CD4-positive, alpha-beta T cell (primary cell): ENCODE measurements at regions not wholly inside any gene's neighbourhood (a gene's known extent, or its start where the extent isn't known, plus 50 kb on each side); places are given as distances from the start of the nearest gene placed in this dataset.

ENCODE experiments used
- ATAC-seq: fragments of 200-7000 bp; cut with Tn5 transposase; one replicate; pipeline ENCODE4 v1.10.0; 2022; ENCODE audit warnings: mild to moderate bottlenecking; ENCODE audit not compliant: poor library complexity
- CTCF ChIA-PET: fragments of 350-600 bp; sonication (Branson Sonifier 250); formaldehyde crosslinking; loops from one replicate; lab custom pipeline; 2021; ENCODE audit warnings: antibody characterized with exemption, inconsistent platforms; lab: Charles Lee
- POLR2A ChIA-PET: fragments of 350-600 bp; sonication (Branson Sonifier 250); formaldehyde crosslinking; loops from one replicate; lab custom pipeline; 2021; ENCODE audit warnings: antibody characterized with exemption, inconsistent platforms; lab: Charles Lee
- DNase-seq, 14 experiments: peaks; one replicate each; pipeline ENCODE4 v3.0.0-alpha.2; 2013 to 2020; ENCODE audit warnings: mixed read lengths in 2 of 14
- H3K27ac ChIP-seq, 2 donors: one replicate each; pipeline versions ENCODE4 v1.5.1 to v1.7.0; 2013; ENCODE audit warnings: low read length in 2 of 2, low read depth in 1 of 2, mild to moderate bottlenecking in 1 of 2
- H3K27me3 ChIP-seq, 2 experiments: 1 replicate in 1 of 2; 2 replicates in 1 of 2; pipeline versions ENCODE4 v1.6.1 to v1.7.0; 2013; ENCODE audit warnings: low read length in 2 of 2, control low read depth in 1 of 2, mild to moderate bottlenecking in 1 of 2, moderate library complexity in 1 of 2; ENCODE audit not compliant: insufficient read depth in 2 of 2, control insufficient read depth in 1 of 2
- H3K36me3 ChIP-seq: one replicate; pipeline ENCODE4 v1.6.1; 2013; ENCODE audit warnings: low read length, control low read depth; ENCODE audit not compliant: insufficient read depth
- H3K4me1 ChIP-seq: one replicate; pipeline ENCODE4 v1.6.1; 2013; ENCODE audit warnings: low read length, control low read depth; ENCODE audit not compliant: insufficient read depth
- H3K4me3 ChIP-seq: one replicate; pipeline ENCODE4 v1.5.1; 2013; ENCODE audit warnings: mild to moderate bottlenecking, low read length, moderate library complexity
- H3K9me3 ChIP-seq, 2 experiments: 1 replicate in 1 of 2; 2 replicates in 1 of 2; pipeline versions ENCODE4 v1.6.1 to v1.7.0; 2013; ENCODE audit warnings: low read length in 2 of 2, mild to moderate bottlenecking in 2 of 2, control low read depth in 1 of 2, moderate library complexity in 1 of 2; ENCODE audit not compliant: control insufficient read depth in 1 of 2, insufficient read depth in 1 of 2
- H3K27ac Mint-ChIP-seq: one replicate; pipeline ENCODE4 v1.8.0; 2020; ENCODE audit warnings: mixed read lengths
- H3K27me3 Mint-ChIP-seq: one replicate; pipeline ENCODE4 v1.8.0; 2021; ENCODE audit warnings: mixed read lengths
- H3K36me3 Mint-ChIP-seq: one replicate; pipeline ENCODE4 v1.8.0; 2021; ENCODE audit warnings: low read depth, mixed read lengths
- H3K4me1 Mint-ChIP-seq: one replicate; pipeline ENCODE4 v1.8.0; 2021; ENCODE audit warnings: low read depth, mixed read lengths
- H3K4me3 Mint-ChIP-seq: one replicate; pipeline ENCODE4 v1.8.0; 2020; ENCODE audit warnings: mild to moderate bottlenecking, mixed read lengths
- H3K9me3 Mint-ChIP-seq: one replicate; pipeline ENCODE4 v1.8.0; 2020; ENCODE audit warnings: mixed read lengths
- intact Hi-C, 2 experiments: fragments of 100-400 bp; cut with DNase I in 1 of 2; cut with micrococcal nuclease in 1 of 2; formaldehyde crosslinking; loops; one replicate each; pipeline versions ENCODE4 v1.15.1 to v1.9.0; 2023 to 2025; cut with DNase I, micrococcal nuclease
- TF ChIP-seq, protein P1 (sequence below): fragments of 200-600 bp; IDR thresholded peaks from one replicate; pipeline ENCODE4 v1.8.0; 2022; ENCODE audit warnings: antibody characterized with exemption, mild to moderate bottlenecking

DNA sequence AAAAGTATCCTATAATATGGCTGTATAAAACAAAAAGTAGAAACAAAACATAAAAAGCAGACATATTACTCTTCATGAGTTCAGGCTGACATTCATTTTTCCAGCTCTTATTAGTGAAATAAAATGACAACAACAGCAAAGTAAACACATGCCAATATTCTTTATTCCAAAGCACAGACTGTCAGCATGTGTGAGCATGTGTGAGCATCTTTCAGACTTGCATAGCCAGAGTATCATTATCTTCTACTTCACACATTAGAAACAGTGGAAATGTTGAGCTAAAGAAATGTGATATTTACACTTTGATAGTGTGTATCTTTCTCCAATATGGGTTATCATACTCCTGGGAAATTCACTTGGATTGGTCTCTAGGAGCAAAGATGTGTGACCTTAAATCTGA is 476.6 kb upstream of the TMEM132C start:
- H3K9me3 ChIP-seq: peaks cover 0 to 20% of the 10 kb centered on the region in 2 experiments
- no peaks in the 10 kb centered on the region for H3K4me1 Mint-ChIP-seq
- H3K36me3 ChIP-seq: no peaks in the 10 kb centered on the region
- intact Hi-C loops: no loop called here
- POLR2A ChIA-PET: no interaction called here
- DNase-seq (no peak), ATAC-seq (no peak)
- CTCF ChIA-PET: no interaction called here
- H3K4me3 Mint-ChIP-seq: no peak overlapping the region
- no peaks in the 10 kb centered on the region for H3K27me3 ChIP-seq
- no peak overlapping the region for H3K27ac Mint-ChIP-seq
- H3K4me1 ChIP-seq: no peaks in the 10 kb centered on the region
- H3K4me3 ChIP-seq: no peak overlapping the region
- no peak overlapping the region for H3K27ac ChIP-seq
- TF ChIP-seq, protein P1, sequence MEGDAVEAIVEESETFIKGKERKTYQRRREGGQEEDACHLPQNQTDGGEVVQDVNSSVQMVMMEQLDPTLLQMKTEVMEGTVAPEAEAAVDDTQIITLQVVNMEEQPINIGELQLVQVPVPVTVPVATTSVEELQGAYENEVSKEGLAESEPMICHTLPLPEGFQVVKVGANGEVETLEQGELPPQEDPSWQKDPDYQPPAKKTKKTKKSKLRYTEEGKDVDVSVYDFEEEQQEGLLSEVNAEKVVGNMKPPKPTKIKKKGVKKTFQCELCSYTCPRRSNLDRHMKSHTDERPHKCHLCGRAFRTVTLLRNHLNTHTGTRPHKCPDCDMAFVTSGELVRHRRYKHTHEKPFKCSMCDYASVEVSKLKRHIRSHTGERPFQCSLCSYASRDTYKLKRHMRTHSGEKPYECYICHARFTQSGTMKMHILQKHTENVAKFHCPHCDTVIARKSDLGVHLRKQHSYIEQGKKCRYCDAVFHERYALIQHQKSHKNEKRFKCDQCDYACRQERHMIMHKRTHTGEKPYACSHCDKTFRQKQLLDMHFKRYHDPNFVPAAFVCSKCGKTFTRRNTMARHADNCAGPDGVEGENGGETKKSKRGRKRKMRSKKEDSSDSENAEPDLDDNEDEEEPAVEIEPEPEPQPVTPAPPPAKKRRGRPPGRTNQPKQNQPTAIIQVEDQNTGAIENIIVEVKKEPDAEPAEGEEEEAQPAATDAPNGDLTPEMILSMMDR: no peak
- H3K27me3 Mint-ChIP-seq: no peaks in the 10 kb centered on the region
- H3K9me3 Mint-ChIP-seq: peaks cover 11% of the 10 kb centered on the region
- no peaks in the 10 kb centered on the region for H3K36me3 Mint-ChIP-seq

DNA sequence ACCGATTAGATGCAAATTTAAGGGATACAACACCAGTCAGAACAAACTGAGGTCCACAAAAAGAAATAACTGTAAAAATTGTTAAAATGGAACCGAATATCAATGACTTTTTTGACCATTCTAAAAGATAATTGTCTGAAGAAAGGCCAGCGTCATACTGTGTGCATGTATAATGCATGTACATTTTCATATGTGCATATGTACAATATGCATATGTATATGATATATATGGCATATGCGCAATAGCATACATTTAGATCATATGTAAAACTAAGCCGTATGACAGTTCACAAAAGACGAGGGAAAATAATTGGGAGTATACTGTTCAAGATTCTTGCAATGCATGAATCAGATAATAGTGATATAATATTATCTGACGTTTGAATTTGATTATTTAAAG is 475.8 kb upstream of the TMEM132C start:
- H3K27me3 Mint-ChIP-seq: no peaks in the 10 kb centered on the region
- H3K27ac Mint-ChIP-seq: no peak overlapping the region
- DNase-seq: no peak
- H3K9me3 ChIP-seq: peaks cover 0 to 14% of the 10 kb centered on the region in 2 experiments
- intact Hi-C loops: no loop called here
- no peaks in the 10 kb centered on the region for H3K36me3 Mint-ChIP-seq
- H3K36me3 ChIP-seq: no peaks in the 10 kb centered on the region
- ChIA-PET CTCF (no interaction called here), POLR2A (no interaction called here)
- H3K4me3 Mint-ChIP-seq: no peak overlapping the region
- H3K4me1 Mint-ChIP-seq: no peaks in the 10 kb centered on the region
- TF ChIP-seq, protein P1: no peak
- peaks cover 11% of the 10 kb centered on the region for H3K9me3 Mint-ChIP-seq
- H3K4me1 ChIP-seq: no peaks in the 10 kb centered on the region
- no peak overlapping the region for H3K27ac ChIP-seq
- no peak for ATAC-seq
- no peaks in the 10 kb centered on the region for H3K27me3 ChIP-seq
- H3K4me3 ChIP-seq: no peak overlapping the region

DNA sequence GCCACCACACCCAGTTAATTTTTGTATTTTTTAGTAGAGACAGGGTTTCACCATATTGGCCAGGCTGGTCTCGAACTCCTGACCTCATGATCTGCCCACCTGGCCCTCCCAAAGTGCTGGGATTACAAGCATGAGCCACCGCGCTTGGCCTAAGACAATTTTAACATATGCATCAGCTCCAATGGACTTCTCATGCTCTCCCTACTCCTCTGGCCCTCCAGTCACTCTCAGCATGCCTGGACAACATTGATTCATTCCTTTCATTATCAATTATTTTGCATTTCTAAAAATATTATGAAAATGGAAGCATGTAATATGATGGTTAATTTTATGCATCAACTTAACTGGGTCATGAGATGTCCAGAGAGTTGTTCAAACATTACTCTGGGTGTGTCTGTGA is 469.1 kb upstream of the TMEM132C start:
- no peak overlapping the region for H3K27ac ChIP-seq
- Mint-ChIP-seq H3K27ac (no peak overlapping the region), H3K4me3 (no peak overlapping the region), H3K27me3 (no peaks in the 10 kb centered on the region), H3K36me3 (no peaks in the 10 kb centered on the region), H3K4me1 (no peaks in the 10 kb centered on the region), H3K9me3 (peaks cover 2% of the 10 kb centered on the region)
- peaks cover 0 to 4% of the 10 kb centered on the region in 2 experiments for H3K9me3 ChIP-seq
- ChIA-PET POLR2A (no interaction called here), CTCF (no interaction called here)
- H3K36me3 ChIP-seq: no peaks in the 10 kb centered on the region
- DNase-seq (no peak), ATAC-seq (no peak)
- TF ChIP-seq, protein P1: no peak
- H3K27me3 ChIP-seq: no peaks in the 10 kb centered on the region
- H3K4me3 ChIP-seq: no peak overlapping the region
- H3K4me1 ChIP-seq: no peaks in the 10 kb centered on the region
- intact Hi-C loops: no loop called here
